GM19043 (cell line): ENCODE measurements at regions not wholly inside any gene's neighbourhood (a gene's known extent, or its start where the extent isn't known, plus 50 kb on each side); places are given as distances from the start of the nearest gene placed in this dataset.

Source experiments
- ATAC-seq: cut with Tn5 transposase; IDR thresholded peaks from one replicate; pipeline ENCODE4 v1.9.1; 2021; ENCODE audit warnings: low read depth; ENCODE audit not compliant: unreplicated experiment

GRCh38 chr7:41065663-41066062 lies 637.2 kb downstream of the INHBA start:
- ATAC-seq = no peak

- ATAC-seq = no peak
Observed at GRCh38 chr7:41063116-41063515, 639.8 kb downstream of the INHBA start.

- no peak for ATAC-seq
Observed at GRCh38 chr7:41060796-41061195, 642.1 kb downstream of the INHBA start.

GRCh38 chr7:41059796-41060195 lies 643.1 kb downstream of the INHBA start:
- no peak for ATAC-seq

GRCh38 chr7:41058986-41059741 lies 643.7 kb downstream of the INHBA start:
- ATAC-seq = no peak

- no peak for ATAC-seq
Observed at GRCh38 chr7:41054960-41055661, 647.8 kb downstream of the INHBA start.

GRCh38 chr7:41053820-41054219 lies 649.1 kb downstream of the INHBA start:
- ATAC-seq = no peak

- no peak for ATAC-seq
Observed at GRCh38 chr7:41052736-41053135, 650.2 kb downstream of the INHBA start.

- ATAC-seq = no peak
Observed at GRCh38 chr7:41052201-41052600, 650.7 kb downstream of the INHBA start.

- no peak for ATAC-seq
Observed at GRCh38 chr7:41051535-41051934, 651.4 kb downstream of the INHBA start.

- ATAC-seq = no peak
Observed at GRCh38 chr7:41051062-41051461, 651.8 kb downstream of the INHBA start.

GRCh38 chr7:41048771-41049170 lies 654.1 kb downstream of the INHBA start:
- no peak for ATAC-seq

- no peak for ATAC-seq
Observed at GRCh38 chr7:41047789-41048191, 655.1 kb downstream of the INHBA start.

- ATAC-seq = no peak
Observed at GRCh38 chr7:41047211-41047610, 655.7 kb downstream of the INHBA start.

GRCh38 chr7:41046776-41047175 lies 656.1 kb downstream of the INHBA start:
- ATAC-seq = no peak

- no peak for ATAC-seq
Observed at GRCh38 chr7:41046221-41046761, 656.6 kb downstream of the INHBA start.

GRCh38 chr7:41045556-41046123 lies 657.2 kb downstream of the INHBA start:
- no peak for ATAC-seq

- no peak for ATAC-seq
Observed at GRCh38 chr7:41039981-41040380, 662.9 kb downstream of the INHBA start.

GRCh38 chr7:41039386-41039953 lies 663.4 kb downstream of the INHBA start:
- no peak for ATAC-seq

- ATAC-seq = no peak
Observed at GRCh38 chr7:41038211-41038610, 664.7 kb downstream of the INHBA start.

- ATAC-seq = no peak
Observed at GRCh38 chr7:41037691-41038090, 665.2 kb downstream of the INHBA start.
